ENCODE measurements at regions not wholly inside any gene's neighbourhood (a gene's known extent, or its start where the extent isn't known, plus 50 kb on each side); places are given as distances from the start of the nearest gene placed in this dataset.

- no peak overlapping the region for H3K27ac Mint-ChIP-seq
- Histone ChIP-seq H3K36me3 (no peaks in the 10 kb centered on the region), H3K4me2 (no peak overlapping the region), H3K9ac (no peak overlapping the region), H2AFZ (replicated peaks) (no peak overlapping the region), H3K27me3 (no peaks in the 10 kb centered on the region), H3K4me3 (no peak overlapping the region), H3K4me1 (no peaks in the 10 kb centered on the region), H3K9me3 (ENCODE audit: low read depth) (no peaks in the 10 kb centered on the region), H4K20me1 (ENCODE audit: low read depth) (no peaks in the 10 kb centered on the region), H3K79me2 (ENCODE audit: low read depth) (no peaks in the 10 kb centered on the region), H3F3A (ENCODE audit: low read depth) (no peaks in the 10 kb centered on the region), H3K27ac (no peak overlapping the region)
- H3K9me3 Mint-ChIP-seq, result peaks cover 2% of the 10 kb centered on the region
- no peaks in the 10 kb centered on the region for H3K36me3 Mint-ChIP-seq
- no peak overlapping the region for H3K4me3 Mint-ChIP-seq
- peaks cover 6% of the 10 kb centered on the region for H3K4me1 Mint-ChIP-seq
- TF ChIP-seq CTCF (IDR thresholded peaks at IDR 0.05) (no peak), EZH2phosphoT487 (IDR thresholded peaks at IDR 0.05) (no peak), EZH2 (IDR thresholded peaks at IDR 0.05) (no peak)
- no peak for DNase-seq (ENCODE audit: low spot score)
- peaks cover 2% of the 10 kb centered on the region for H3K27me3 Mint-ChIP-seq (ENCODE audit: insufficient read depth, low read depth)
Measured at GRCh38 chr14:55505846-55506245, 65.4 kb upstream of the TBPL2 start.

GRCh38 chr14:55508676-55509075 lies 68.3 kb upstream of the TBPL2 start:
- Histone ChIP-seq H3K4me2 (no peak overlapping the region), H3F3A (ENCODE audit: low read depth) (no peaks in the 10 kb centered on the region), H3K79me2 (ENCODE audit: low read depth) (no peaks in the 10 kb centered on the region), H3K4me3 (no peak overlapping the region), H2AFZ (replicated peaks) (no peak overlapping the region), H3K27ac (no peak overlapping the region), H3K36me3 (no peaks in the 10 kb centered on the region), H4K20me1 (ENCODE audit: low read depth) (no peaks in the 10 kb centered on the region), H3K4me1 (no peaks in the 10 kb centered on the region), H3K9me3 (ENCODE audit: low read depth) (no peaks in the 10 kb centered on the region), H3K9ac (no peak overlapping the region), H3K27me3 (no peaks in the 10 kb centered on the region)
- H3K4me3 Mint-ChIP-seq, result no peak overlapping the region
- H3K27me3 Mint-ChIP-seq (ENCODE audit: insufficient read depth, low read depth), result peaks cover 2% of the 10 kb centered on the region
- no peak overlapping the region for H3K27ac Mint-ChIP-seq
- no peaks in the 10 kb centered on the region for H3K36me3 Mint-ChIP-seq
- TF ChIP-seq CTCF (IDR thresholded peaks at IDR 0.05) (no peak), EZH2phosphoT487 (IDR thresholded peaks at IDR 0.05) (no peak), EZH2 (IDR thresholded peaks at IDR 0.05) (no peak)
- H3K4me1 Mint-ChIP-seq, result peaks cover 5% of the 10 kb centered on the region
- DNase-seq (ENCODE audit: low spot score), result no peak
- peaks cover 2% of the 10 kb centered on the region for H3K9me3 Mint-ChIP-seq

- Histone ChIP-seq H2AFZ (replicated peaks) (no peak overlapping the region), H3K4me1 (no peaks in the 10 kb centered on the region), H3K79me2 (ENCODE audit: low read depth) (no peaks in the 10 kb centered on the region), H3F3A (ENCODE audit: low read depth) (no peaks in the 10 kb centered on the region), H3K27ac (no peak overlapping the region), H3K27me3 (no peaks in the 10 kb centered on the region), H3K4me3 (no peak overlapping the region), H3K9ac (no peak overlapping the region), H3K4me2 (no peak overlapping the region), H3K9me3 (ENCODE audit: low read depth) (no peaks in the 10 kb centered on the region), H3K36me3 (no peaks in the 10 kb centered on the region), H4K20me1 (ENCODE audit: low read depth) (no peaks in the 10 kb centered on the region)
- TF ChIP-seq CTCF (IDR thresholded peaks at IDR 0.05) (no peak), EZH2phosphoT487 (IDR thresholded peaks at IDR 0.05) (no peak), EZH2 (IDR thresholded peaks at IDR 0.05) (no peak)
- DNase-seq (ENCODE audit: low spot score), result no peak
- H3K4me3 Mint-ChIP-seq, result no peak overlapping the region
- H3K36me3 Mint-ChIP-seq, result no peaks in the 10 kb centered on the region
- peaks cover 4% of the 10 kb centered on the region for H3K27me3 Mint-ChIP-seq (ENCODE audit: insufficient read depth, low read depth)
- peaks cover 2% of the 10 kb centered on the region for H3K9me3 Mint-ChIP-seq
- H3K4me1 Mint-ChIP-seq, result peaks cover 15% of the 10 kb centered on the region
- H3K27ac Mint-ChIP-seq, result no peak overlapping the region
Measured at GRCh38 chr14:55512421-55512820, 67.6 kb upstream of the KTN1 start.
